Mucosa of rectum (tissue), 2 donors: ENCODE measurements at regions not wholly inside any gene's neighbourhood (a gene's known extent, or its start where the extent isn't known, plus 50 kb on each side); places are given as distances from the start of the nearest gene placed in this dataset.

ENCODE experiments used
- H3K27ac ChIP-seq, 2 donors: one replicate each; pipeline ENCODE4 v1.7.0; 2013; ENCODE audit warnings: inconsistent platforms in 2 of 2, low read depth in 2 of 2, low read length in 2 of 2
- H3K27me3 ChIP-seq, 2 donors: one replicate each; pipeline ENCODE4 v1.7.0; 2013; ENCODE audit warnings: low read length in 2 of 2; ENCODE audit not compliant: control insufficient read depth in 2 of 2, insufficient read depth in 2 of 2
- H3K36me3 ChIP-seq, 2 donors: one replicate each; pipeline ENCODE4 v1.7.0; 2013; ENCODE audit warnings: low read length in 2 of 2; ENCODE audit not compliant: control insufficient read depth in 2 of 2, insufficient read depth in 2 of 2
- H3K4me1 ChIP-seq, 2 donors: one replicate each; pipeline ENCODE4 v1.7.0; 2013; ENCODE audit warnings: low read length in 2 of 2, mild to moderate bottlenecking in 1 of 2; ENCODE audit not compliant: control insufficient read depth in 2 of 2, insufficient read depth in 2 of 2
- H3K4me3 ChIP-seq, 2 donors: one replicate each; pipeline ENCODE4 v1.7.0; 2013; ENCODE audit warnings: low read length in 2 of 2
- H3K9ac ChIP-seq, 2 donors: one replicate each; pipeline ENCODE4 v1.7.0; 2013; ENCODE audit warnings: low read length in 2 of 2, low read depth in 1 of 2, mild to moderate bottlenecking in 1 of 2
- H3K9me3 ChIP-seq, 2 donors: one replicate each; pipeline ENCODE4 v1.7.0; 2013; ENCODE audit warnings: low read length in 2 of 2; ENCODE audit not compliant: control insufficient read depth in 2 of 2
- donor health status: healthy.
- donor health status: Normal muscosa, but diverticular disease.

GRCh38 chr3:10709110-10709781 is 106.8 kb upstream of the SLC6A11 start:
- Histone ChIP-seq H3K9ac (no peak overlapping the region), H3K27ac (no peak overlapping the region), H3K36me3 (no peaks in the 10 kb centered on the region), H3K9me3 (no peaks in the 10 kb centered on the region), H3K4me3 (no peak overlapping the region), H3K4me1 (no peaks in the 10 kb centered on the region), H3K27me3 (peaks cover 23 to 40% of the 10 kb centered on the region in 2 donors)

- H3K9ac ChIP-seq = no peak overlapping the region
- H3K27ac ChIP-seq = no peak overlapping the region
- H3K27me3 ChIP-seq = peaks cover 9 to 23% of the 10 kb centered on the region in 2 donors
- no peak overlapping the region for H3K4me3 ChIP-seq
- no peaks in the 10 kb centered on the region for H3K4me1 ChIP-seq
- H3K36me3 ChIP-seq = no peaks in the 10 kb centered on the region
- H3K9me3 ChIP-seq = peaks cover 0 to 2% of the 10 kb centered on the region in 2 donors
Measured at GRCh38 chr3:10712121-10712520, 103.9 kb upstream of the SLC6A11 start.

- Histone ChIP-seq H3K36me3 (no peaks in the 10 kb centered on the region), H3K9me3 (peaks cover 0 to 2% of the 10 kb centered on the region in 2 donors), H3K4me3 (no peak overlapping the region), H3K4me1 (no peaks in the 10 kb centered on the region), H3K27ac (no peak overlapping the region), H3K9ac (no peak overlapping the region), H3K27me3 (peaks cover 6 to 17% of the 10 kb centered on the region in 2 donors)
Measured at GRCh38 chr3:10713656-10714055, 102.4 kb upstream of the SLC6A11 start.

- H3K27ac ChIP-seq = no peak overlapping the region
- peaks cover 0 to 2% of the 10 kb centered on the region in 2 donors for H3K9me3 ChIP-seq
- no peaks in the 10 kb centered on the region for H3K27me3 ChIP-seq
- H3K4me3 ChIP-seq = no peak overlapping the region
- H3K36me3 ChIP-seq = no peaks in the 10 kb centered on the region
- H3K4me1 ChIP-seq = no peaks in the 10 kb centered on the region
- H3K9ac ChIP-seq = no peak overlapping the region
Measured at GRCh38 chr3:10715886-10716285, 100.1 kb upstream of the SLC6A11 start.

GRCh38 chr3:10716964-10717363 is 99.1 kb upstream of the SLC6A11 start:
- peaks cover 0 to 2% of the 10 kb centered on the region in 2 donors for H3K9me3 ChIP-seq

GRCh38 chr3:10717756-10718155 is 98.3 kb upstream of the SLC6A11 start:
- Histone ChIP-seq H3K9ac (no peak overlapping the region), H3K4me1 (no peaks in the 10 kb centered on the region), H3K9me3 (peaks cover 0 to 2% of the 10 kb centered on the region in 2 donors), H3K4me3 (no peak overlapping the region), H3K27me3 (no peaks in the 10 kb centered on the region), H3K36me3 (no peaks in the 10 kb centered on the region), H3K27ac (no peak overlapping the region)

More at GRCh38 chr3:10716964-10717363, 99.1 kb upstream of the SLC6A11 start:
- H3K36me3 ChIP-seq = no peaks in the 10 kb centered on the region
- H3K4me1 ChIP-seq = no peaks in the 10 kb centered on the region
- H3K9ac ChIP-seq = no peak overlapping the region
- H3K4me3 ChIP-seq = no peak overlapping the region
- no peak overlapping the region for H3K27ac ChIP-seq
- H3K27me3 ChIP-seq = no peaks in the 10 kb centered on the region

- Histone ChIP-seq H3K4me1 (no peaks in the 10 kb centered on the region), H3K27ac (no peak overlapping the region), H3K9me3 (no peaks in the 10 kb centered on the region), H3K27me3 (no peaks in the 10 kb centered on the region), H3K9ac (no peak overlapping the region), H3K36me3 (no peaks in the 10 kb centered on the region), H3K4me3 (no peak overlapping the region)
Measured at GRCh38 chr3:10721101-10721500, 94.9 kb upstream of the SLC6A11 start.

GRCh38 chr3:10722911-10723310 is 93.1 kb upstream of the SLC6A11 start:
- no peaks in the 10 kb centered on the region for H3K27me3 ChIP-seq
- no peak overlapping the region for H3K27ac ChIP-seq
- no peaks in the 10 kb centered on the region for H3K36me3 ChIP-seq
- H3K4me3 ChIP-seq = no peak overlapping the region
- H3K4me1 ChIP-seq = no peaks in the 10 kb centered on the region
- H3K9ac ChIP-seq = no peak overlapping the region
- no peaks in the 10 kb centered on the region for H3K9me3 ChIP-seq

- no peak overlapping the region for H3K9ac ChIP-seq
- H3K27ac ChIP-seq = no peak overlapping the region
- H3K27me3 ChIP-seq = no peaks in the 10 kb centered on the region
Measured at GRCh38 chr3:10723991-10724390, 92.0 kb upstream of the SLC6A11 start.

GRCh38 chr3:10725067-10725466 is 91.0 kb upstream of the SLC6A11 start:
- Histone ChIP-seq H3K27me3 (no peaks in the 10 kb centered on the region), H3K4me3 (no peak overlapping the region), H3K36me3 (no peaks in the 10 kb centered on the region), H3K9ac (no peak overlapping the region), H3K9me3 (no peaks in the 10 kb centered on the region), H3K27ac (no peak overlapping the region), H3K4me1 (no peaks in the 10 kb centered on the region)

More at GRCh38 chr3:10723991-10724390, 92.0 kb upstream of the SLC6A11 start:
- no peak overlapping the region for H3K4me3 ChIP-seq
- no peaks in the 10 kb centered on the region for H3K4me1 ChIP-seq
- H3K9me3 ChIP-seq = no peaks in the 10 kb centered on the region
- H3K36me3 ChIP-seq = no peaks in the 10 kb centered on the region
